K562 (cell line): ENCODE measurements at regions not wholly inside any gene's neighbourhood (a gene's known extent, or its start where the extent isn't known, plus 50 kb on each side); places are given as distances from the start of the nearest gene placed in this dataset.

Experiments
- ATAC-seq: fragments of 200-7000 bp; cut with Tn5 transposase; 3 replicates; pipeline ENCODE4 v1.9.1; 2020; ENCODE audit warnings: moderate library complexity
- BruUV-seq: library from RNA; stranded (reverse); fragments of 400-500 nt; replicated peaks from 2 replicates; lab custom pipeline; 2021; lab: Mats Ljungman, UMichigan
- CTCF ChIA-PET: fragments of 300-600 bp; formaldehyde crosslinking; extraction: SDS; loops from one replicate; lab custom pipeline; 2021; ENCODE audit warnings: low intra/inter-chr PET ratio; lab: Yijun Ruan, JAX
- POLR2A ChIA-PET: fragments of 300-600, 350-650 bp; sonication (Branson Sonifier 250); formaldehyde crosslinking; extraction: SDS; loops from one replicate; lab custom pipeline; 2021; ENCODE audit warnings: antibody characterized with exemption, inconsistent platforms; lab: Yijun Ruan, JAX
- DNase-seq, 4 experiments: peaks; one replicate each; pipeline versions ENCODE4 v3.0.0 to v3.0.0-alpha.2; 2011 to 2018; ENCODE audit warnings: low spot score in 3 of 4, mixed read lengths in 3 of 4; ENCODE audit errors: extremely low read depth in 1 of 4
- FAIRE-seq: peaks from 2 replicates; lab custom pipeline; 2011; peaks lifted over from hg19 to GRCh38; lab: Jason Lieb, UNC
- H2AFZ ChIP-seq: 2 replicates; pipeline ENCODE4 v1.6.0; 2011; ENCODE audit warnings: low read depth, low read length, control low read depth, inconsistent platforms
- H3K27ac ChIP-seq: fragments of 200-600 bp; 3 replicates; pipeline ENCODE4 v1.8.0; 2011; ENCODE audit warnings: low read depth, mild to moderate bottlenecking, control low read depth, inconsistent platforms, low read length, moderate library complexity, mixed read lengths; ENCODE audit errors: extremely low read depth
- H3K27me3 ChIP-seq, 2 experiments: fragments of 300-600 bp in 1 of 2; 2 replicates in 1 of 2; 3 replicates in 1 of 2; pipeline versions ENCODE4 v1.6.0 to v1.8.0; 2011; ENCODE audit warnings: inconsistent platforms in 2 of 2, low read length in 2 of 2, mild to moderate bottlenecking in 1 of 2, mixed read lengths in 1 of 2, moderate library complexity in 1 of 2; ENCODE audit not compliant: control insufficient read depth in 2 of 2, insufficient read depth in 2 of 2
- H3K36me3 ChIP-seq: fragments of 300-600 bp; 3 replicates; pipeline ENCODE4 v1.8.0; 2011; ENCODE audit warnings: mild to moderate bottlenecking, low read length, inconsistent platforms; ENCODE audit not compliant: control insufficient read depth, insufficient read depth
- H3K4me1 ChIP-seq, 2 experiments: fragments of 200-600 bp in 1 of 2; replicated peaks in 1 of 2; 2 replicates in 1 of 2; 3 replicates in 1 of 2; pipeline versions ENCODE4 v1.5.1 to v1.8.0; 2011; ENCODE audit warnings: inconsistent platforms in 2 of 2, low read length in 2 of 2, mild to moderate bottlenecking in 1 of 2, mixed read lengths in 1 of 2, moderate library complexity in 1 of 2; ENCODE audit not compliant: control insufficient read depth in 2 of 2, insufficient read depth in 2 of 2
- H3K4me2 ChIP-seq: 2 replicates; pipeline ENCODE4 v1.6.1; 2011; ENCODE audit warnings: low read length, control low read depth, inconsistent platforms, mixed read lengths; ENCODE audit not compliant: insufficient read depth
- H3K4me3 ChIP-seq: fragments of 200-600 bp; sonication (generic), shearing (Covaris generic); 2 replicates; pipeline ENCODE4 v1.5.1; 2016; ENCODE audit warnings: control low read depth, inconsistent platforms
- H3K79me2 ChIP-seq: fragments of 200-600 bp; 3 replicates; pipeline ENCODE4 v1.8.0; 2011; ENCODE audit warnings: low read length, inconsistent platforms; ENCODE audit not compliant: control insufficient read depth, insufficient read depth
- H3K9ac ChIP-seq, 2 experiments: 2 replicates each; pipeline versions ENCODE4 v1.6.0 to v1.6.1; 2011; ENCODE audit warnings: low read depth in 2 of 2, low read length in 2 of 2, control low read depth in 1 of 2, inconsistent platforms in 1 of 2, mild to moderate bottlenecking in 1 of 2, mixed read lengths in 1 of 2; ENCODE audit not compliant: insufficient read depth in 1 of 2
- H3K9me1 ChIP-seq: one replicate; pipeline ENCODE4 v1.6.0; 2011; ENCODE audit warnings: inconsistent platforms, mild to moderate bottlenecking, low read length, moderate library complexity; ENCODE audit not compliant: control insufficient read depth, insufficient read depth
- H3K9me3 ChIP-seq: replicated peaks from 2 replicates; pipeline ENCODE4 v1.5.1; 2011; ENCODE audit warnings: low read depth, low read length, inconsistent platforms; ENCODE audit not compliant: control insufficient read depth, insufficient read depth
- H4K20me1 ChIP-seq: replicated peaks from 2 replicates; pipeline ENCODE4 v1.6.1; 2011; ENCODE audit warnings: low read length, inconsistent platforms, mixed read lengths; ENCODE audit not compliant: control insufficient read depth, insufficient read depth
- CBX3 ChIP-seq, 2 experiments: IDR thresholded peaks; 1 replicate in 1 of 2; 2 replicates in 1 of 2; pipeline ENCODE4 v1.6.1; 2012; ENCODE audit warnings: inconsistent platforms in 2 of 2, low read length in 2 of 2, borderline replicate concordance in 1 of 2, control low read depth in 1 of 2
- CCAR2 ChIP-seq: fragments of 200-400 bp; formaldehyde crosslinking; IDR thresholded peaks from 2 replicates; pipeline ENCODE4 v1.6.1; 2017; ENCODE audit warnings: mild to moderate bottlenecking, low read depth, low read length
- FOXA3 ChIP-seq, 2 experiments: fragments of 450-650 bp in 1 of 2; sonication (generic) in 1 of 2; formaldehyde crosslinking; IDR thresholded peaks in 1 of 2; conservative IDR thresholded peaks in 1 of 2; 2 replicates each; pipeline versions ENCODE4 v1.4.0 to v1.8.0; 2020 to 2022; ENCODE audit warnings: mild to moderate bottlenecking in 2 of 2, missing genetic modification reagents in 1 of 2
- HLTF ChIP-seq: fragments of 450-650 bp; IDR thresholded peaks from 2 replicates; pipeline ENCODE4 v1.6.1; 2016
- MEF2D ChIP-seq: conservative IDR thresholded peaks from 2 replicates; pipeline ENCODE4 v1.6.1; 2016; ENCODE audit warnings: low read depth, missing genetic modification characterization, missing compliant biosample characterization
- MIER1 ChIP-seq: fragments of 450-650 bp; IDR thresholded peaks from 2 replicates; pipeline ENCODE4 v1.6.1; 2016; ENCODE audit warnings: antibody characterized with exemption, mild to moderate bottlenecking, low read depth
- POLR2G ChIP-seq: fragments of 200-400 bp; formaldehyde crosslinking; IDR thresholded peaks from 2 replicates; pipeline ENCODE4 v1.6.1; 2017; ENCODE audit warnings: low read depth, mild to moderate bottlenecking, antibody characterized with exemption, low read length, moderate library complexity
- RBM34 ChIP-seq: fragments of 200-400 bp; formaldehyde crosslinking; IDR thresholded peaks from 2 replicates; pipeline ENCODE4 v1.6.1; 2018; ENCODE audit warnings: low read length, borderline replicate concordance; ENCODE audit not compliant: insufficient read depth
- ZNF175 ChIP-seq: fragments of 200-800 bp; sonication (Bioruptor generic); IDR thresholded peaks from 2 replicates; pipeline ENCODE4 v1.6.1; 2016; ENCODE audit warnings: low read depth, mild to moderate bottlenecking, missing genetic modification characterization, missing compliant biosample characterization
- ZNF253 ChIP-seq: fragments of 250-450 bp; sonication (Bioruptor Pico); conservative IDR thresholded peaks from 2 replicates; pipeline ENCODE4 v1.6.1; 2021; ENCODE audit warnings: mild to moderate bottlenecking
- ZNF311 ChIP-seq: fragments of 250-450 bp; sonication (Bioruptor Pico); IDR thresholded peaks from 2 replicates; pipeline ENCODE4 v1.4.0; 2020; ENCODE audit warnings: mild to moderate bottlenecking, moderate library complexity
- WGBS: fragments of 100-300 bp; shearing (Covaris generic); methylation state at CpG from one replicate; pipeline ENCODE4 v1.1.6; 2016; ENCODE audit warnings: low coverage, mixed read lengths; ENCODE audit not compliant: insufficient coverage; ENCODE audit errors: missing lambda C conversion rate; 5-methylcytosine and 5-hydroxymethylcytosine counted together
- in situ Hi-C: fragments of 300-500 bp; cut with MboI; formaldehyde crosslinking; loops from 4 replicates; pipeline ENCODE4 v1.15.0; 2018; ENCODE audit warnings: inconsistent platforms, mixed read lengths
- intact Hi-C: fragments of 100-400 bp; cut with micrococcal nuclease; formaldehyde crosslinking; loops from 2 replicates; pipeline ENCODE4 v1.14.2; 2022
- TF ChIP-seq, protein P1 (sequence below): fragments of 250-450 bp; sonication (Bioruptor Pico); IDR thresholded peaks from 2 replicates; pipeline ENCODE4 v1.8.0; 2021; ENCODE audit warnings: moderate library complexity, mild to moderate bottlenecking, inconsistent platforms
- TF ChIP-seq, protein P2 (sequence below), 2 experiments: fragments of 450-650 bp in 1 of 2; sonication (generic) in 1 of 2; formaldehyde crosslinking in 1 of 2; IDR thresholded peaks in 1 of 2; conservative IDR thresholded peaks in 1 of 2; 2 replicates each; pipeline versions ENCODE4 v1.6.1 to v1.8.1; 2016 to 2023; ENCODE audit warnings: mild to moderate bottlenecking in 2 of 2, moderate library complexity in 2 of 2, inconsistent platforms in 1 of 2, missing genetic modification reagents in 1 of 2

DNA sequence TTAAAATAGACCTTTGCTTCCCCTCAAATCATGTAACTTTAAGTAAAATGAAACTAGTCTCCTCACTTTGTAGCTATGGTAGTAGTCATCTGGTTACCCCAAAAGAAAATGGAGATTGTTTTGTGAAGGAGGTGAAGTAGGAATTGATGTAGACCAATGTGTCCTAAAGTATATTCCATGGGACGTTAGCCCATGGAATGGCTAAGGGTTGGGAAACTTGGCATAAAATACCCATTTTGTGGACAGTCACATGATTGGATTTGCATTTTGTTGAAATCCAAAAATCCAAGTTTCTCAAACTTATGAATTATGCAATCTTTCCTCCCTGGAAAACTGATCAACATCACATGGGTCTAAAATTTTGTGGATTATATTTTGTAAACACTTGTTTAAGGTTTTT is 290.6 kb downstream of the OSTF1 start (continued):
- TF ChIP-seq MEF2D = no peak

DNA sequence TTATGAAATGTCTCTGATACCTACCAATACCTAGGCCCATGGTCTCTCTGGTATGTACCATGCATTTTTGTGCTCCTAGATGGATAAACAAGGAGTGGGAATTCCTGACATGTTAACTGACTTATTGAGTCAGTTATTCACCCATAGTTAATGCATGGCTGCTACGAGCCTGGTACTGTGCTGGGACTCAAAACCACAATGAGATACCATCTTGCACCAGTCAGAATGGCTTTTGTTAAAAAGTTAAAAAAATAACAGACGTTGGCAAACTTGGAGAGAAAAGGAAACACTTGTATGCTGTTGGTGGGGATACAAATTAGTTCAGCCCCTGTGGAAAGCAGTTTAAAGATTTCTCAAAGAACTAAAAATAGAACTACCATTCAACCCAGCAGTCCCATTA is 293.8 kb downstream of the OSTF1 start:
- ATAC-seq (no peak), FAIRE-seq (no peak), DNase-seq (no peak)
- H3K9ac ChIP-seq = no peak overlapping the region
- H4K20me1 ChIP-seq = no peaks in the 10 kb centered on the region
- H3K4me1 ChIP-seq = no peaks in the 10 kb centered on the region
- CTCF ChIA-PET = no interaction called here
- H3K27ac ChIP-seq = no peak overlapping the region
- H2AFZ ChIP-seq = no peak overlapping the region
- intact Hi-C loops = no loop called here
- no peaks in the 10 kb centered on the region for H3K9me1 ChIP-seq
- no peaks in the 10 kb centered on the region for H3K27me3 ChIP-seq
- no peaks in the 10 kb centered on the region for H3K79me2 ChIP-seq
- in situ Hi-C loops = no loop called here
- POLR2A ChIA-PET = no interaction called here
- H3K9me3 ChIP-seq = no peaks in the 10 kb centered on the region
- 7% methylated on average over 2 of the region's 2 CpGs for WGBS
- H3K4me2 ChIP-seq = no peak overlapping the region
- no peaks in the 10 kb centered on the region for H3K36me3 ChIP-seq
- no TSS peak for BruUV-seq
- H3K4me3 ChIP-seq = no peak overlapping the region
- no peak for TF ChIP-seq CBX3 (IDR thresholded peaks at IDR 0.05; ENCODE audit: borderline replicate concordance in 1 of 2, low read length in 2 of 2)
- no peak for TF ChIP-seq ZNF175 (CRISPR knock-in tag)
- no peak for TF ChIP-seq ZNF253 (CRISPR knock-in tag)
- TF ChIP-seq, protein P1, sequence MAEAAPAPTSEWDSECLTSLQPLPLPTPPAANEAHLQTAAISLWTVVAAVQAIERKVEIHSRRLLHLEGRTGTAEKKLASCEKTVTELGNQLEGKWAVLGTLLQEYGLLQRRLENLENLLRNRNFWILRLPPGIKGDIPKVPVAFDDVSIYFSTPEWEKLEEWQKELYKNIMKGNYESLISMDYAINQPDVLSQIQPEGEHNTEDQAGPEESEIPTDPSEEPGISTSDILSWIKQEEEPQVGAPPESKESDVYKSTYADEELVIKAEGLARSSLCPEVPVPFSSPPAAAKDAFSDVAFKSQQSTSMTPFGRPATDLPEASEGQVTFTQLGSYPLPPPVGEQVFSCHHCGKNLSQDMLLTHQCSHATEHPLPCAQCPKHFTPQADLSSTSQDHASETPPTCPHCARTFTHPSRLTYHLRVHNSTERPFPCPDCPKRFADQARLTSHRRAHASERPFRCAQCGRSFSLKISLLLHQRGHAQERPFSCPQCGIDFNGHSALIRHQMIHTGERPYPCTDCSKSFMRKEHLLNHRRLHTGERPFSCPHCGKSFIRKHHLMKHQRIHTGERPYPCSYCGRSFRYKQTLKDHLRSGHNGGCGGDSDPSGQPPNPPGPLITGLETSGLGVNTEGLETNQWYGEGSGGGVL (CRISPR knock-in tag) = no peak
- TF ChIP-seq HLTF = no peak
- TF ChIP-seq FOXA3 (CRISPR knock-in tag; conservative IDR thresholded peaks at IDR 0.05 in 1 of 2, IDR thresholded peaks at IDR 0.05 in 1 of 2) = no peak
- no peak for TF ChIP-seq CCAR2
- TF ChIP-seq RBM34 = no peak
- TF ChIP-seq, protein P2, sequence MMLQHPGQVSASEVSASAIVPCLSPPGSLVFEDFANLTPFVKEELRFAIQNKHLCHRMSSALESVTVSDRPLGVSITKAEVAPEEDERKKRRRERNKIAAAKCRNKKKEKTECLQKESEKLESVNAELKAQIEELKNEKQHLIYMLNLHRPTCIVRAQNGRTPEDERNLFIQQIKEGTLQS (IDR thresholded peaks at IDR 0.05) = no peak
- TF ChIP-seq, protein P2 (CRISPR knock-in tag; conservative IDR thresholded peaks at IDR 0.05) = no peak
- TF ChIP-seq MIER1 = no peak
- TF ChIP-seq ZNF311 (CRISPR knock-in tag) = no peak
- TF ChIP-seq POLR2G = no peak
